ENCODE measurements at regions not wholly inside any gene's neighbourhood (a gene's known extent, or its start where the extent isn't known, plus 50 kb on each side); places are given as distances from the start of the nearest gene placed in this dataset.
"Not testable (repeated sequence)": the region's sequence is repeated elsewhere in the genome, so short reads cannot be mapped to it uniquely, and the experiment has no call there.

DNA sequence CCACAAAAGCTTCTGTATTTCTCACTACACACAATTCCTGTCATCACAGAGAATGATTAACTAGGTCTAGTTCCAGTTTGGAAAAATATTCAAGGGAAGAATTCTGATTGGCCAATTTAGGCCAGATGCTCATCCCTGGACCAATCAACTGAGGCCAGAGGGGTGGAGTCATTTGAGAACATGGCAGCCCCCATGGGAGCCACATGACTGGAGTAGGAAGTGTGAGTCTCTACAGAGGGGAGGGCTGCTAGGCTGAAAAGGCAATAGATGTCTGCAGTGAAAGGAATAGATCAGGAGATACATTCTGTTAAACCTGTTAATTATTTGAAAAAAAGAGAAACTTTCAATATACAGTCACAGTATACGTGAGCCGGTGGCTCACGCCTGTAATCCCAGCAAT is 125.2 kb downstream of the UNC93B1 start:
- DNase-seq (ENCODE audit: extremely low read depth in 1 of 2, low read depth in 1 of 2), result not testable (repeated sequence)

DNA sequence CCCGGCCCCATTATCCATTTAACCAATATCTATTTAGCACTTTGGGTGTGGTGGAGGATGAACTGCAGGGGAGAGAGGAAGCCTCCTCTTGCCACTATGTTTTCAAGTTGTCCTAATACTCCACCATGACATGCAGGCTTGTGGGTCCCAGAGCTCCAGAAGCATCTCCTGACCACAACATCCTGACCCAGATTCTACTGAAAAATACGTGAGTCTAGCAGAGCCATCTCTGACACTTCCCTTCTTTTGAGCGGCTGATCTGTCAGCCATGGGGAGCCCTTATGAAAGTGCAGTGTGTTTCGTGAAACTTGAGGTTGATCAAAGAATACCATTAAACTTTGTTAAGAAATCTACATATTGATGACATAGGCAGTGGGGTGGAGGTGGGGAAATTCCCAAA is 126.6 kb downstream of the UNC93B1 start:
- DNase-seq (ENCODE audit: extremely low read depth in 1 of 2, low read depth in 1 of 2), result not testable (repeated sequence)

DNA sequence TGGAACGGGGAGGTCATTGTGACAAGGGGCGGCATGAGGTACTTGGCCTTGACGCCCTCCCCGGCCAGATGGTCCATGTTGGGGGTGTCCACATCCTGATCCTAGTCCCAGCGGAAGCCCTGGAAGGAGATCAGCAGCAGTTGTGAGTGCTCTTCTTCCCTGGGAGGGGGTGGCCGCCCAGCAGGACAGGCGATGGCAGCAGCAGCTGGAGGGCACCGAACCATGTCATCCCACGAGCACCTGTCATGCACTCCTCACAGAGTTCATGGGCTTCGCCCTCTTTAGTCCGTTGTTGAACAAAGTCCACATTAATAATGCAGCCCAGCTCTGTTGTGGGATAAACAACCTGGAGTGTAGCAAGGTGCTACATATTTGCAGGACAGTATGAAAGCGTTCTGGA is 130.7 kb downstream of the UNC93B1 start:
- DNase-seq (ENCODE audit: extremely low read depth in 1 of 2, low read depth in 1 of 2), result not testable (repeated sequence)

- not testable (repeated sequence) for DNase-seq (ENCODE audit: extremely low read depth in 1 of 2, low read depth in 1 of 2)
These were observed 132.7 kb downstream of the UNC93B1 start for GRCh38 chr11:67871168-67871567.

GRCh38 chr11:67862896-67863295 is 141.0 kb downstream of the UNC93B1 start:
- not testable (repeated sequence) for DNase-seq (ENCODE audit: extremely low read depth in 1 of 2, low read depth in 1 of 2)

DNA sequence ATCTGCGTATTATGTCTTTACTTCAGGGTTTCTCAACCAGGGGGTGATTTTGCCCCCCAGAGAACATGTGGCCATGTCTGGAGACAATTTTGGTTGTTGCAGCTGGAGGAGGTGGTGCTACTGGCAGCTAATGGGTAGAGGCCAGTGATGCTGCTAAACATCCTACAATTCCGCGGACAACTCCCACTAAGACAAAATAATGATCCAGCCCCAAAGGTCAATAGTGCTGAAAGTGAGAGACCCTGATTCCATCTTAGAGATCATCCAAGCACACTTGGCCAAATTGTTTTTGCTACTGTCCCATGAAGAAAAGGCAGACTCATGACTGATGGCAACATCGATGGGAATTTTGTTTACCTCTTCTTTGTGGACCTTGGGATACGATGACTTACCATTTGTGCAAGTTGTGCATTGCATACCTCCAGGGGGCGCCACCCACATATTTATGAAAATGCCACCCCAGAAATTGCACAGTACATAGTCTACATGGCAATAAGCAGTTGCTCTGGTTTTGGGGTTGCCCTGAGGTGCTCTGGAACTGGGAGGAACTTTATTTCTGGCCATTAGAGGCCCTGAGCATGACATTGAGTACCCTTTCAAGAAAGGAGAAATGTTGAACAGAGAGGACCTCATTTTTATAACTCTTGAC is 144.3 kb downstream of the UNC93B1 start:
- peak; percentile 8 to 14 for DNase-seq (ENCODE audit: extremely low read depth in 1 of 2, low read depth in 1 of 2)

GRCh38 chr11:67850747-67851146 is 153.2 kb downstream of the UNC93B1 start:
- DNase-seq (ENCODE audit: extremely low read depth in 1 of 2, low read depth in 1 of 2), result not testable (repeated sequence)

DNA sequence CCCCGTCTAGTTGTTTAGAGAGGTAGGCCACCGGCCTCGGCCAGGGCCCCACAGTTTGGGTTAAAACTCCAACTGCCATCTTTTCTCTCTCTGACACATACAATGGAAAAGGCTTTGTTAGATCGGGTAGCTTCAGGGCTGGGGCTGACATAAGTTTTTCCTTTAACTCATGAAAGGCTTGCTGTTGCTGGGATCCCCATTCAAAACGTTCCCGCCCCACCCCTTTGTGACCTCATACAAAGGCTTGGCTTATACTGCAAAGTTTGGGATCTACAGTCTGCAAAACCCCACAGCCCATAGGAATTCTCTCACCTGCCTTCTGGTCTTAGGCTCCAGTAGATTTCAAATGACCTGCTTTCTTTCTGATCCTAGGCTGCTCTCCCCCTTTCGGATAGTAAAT is 154.1 kb downstream of the UNC93B1 start:
- DNase-seq (ENCODE audit: extremely low read depth in 1 of 2, low read depth in 1 of 2), result not testable (repeated sequence)

DNA sequence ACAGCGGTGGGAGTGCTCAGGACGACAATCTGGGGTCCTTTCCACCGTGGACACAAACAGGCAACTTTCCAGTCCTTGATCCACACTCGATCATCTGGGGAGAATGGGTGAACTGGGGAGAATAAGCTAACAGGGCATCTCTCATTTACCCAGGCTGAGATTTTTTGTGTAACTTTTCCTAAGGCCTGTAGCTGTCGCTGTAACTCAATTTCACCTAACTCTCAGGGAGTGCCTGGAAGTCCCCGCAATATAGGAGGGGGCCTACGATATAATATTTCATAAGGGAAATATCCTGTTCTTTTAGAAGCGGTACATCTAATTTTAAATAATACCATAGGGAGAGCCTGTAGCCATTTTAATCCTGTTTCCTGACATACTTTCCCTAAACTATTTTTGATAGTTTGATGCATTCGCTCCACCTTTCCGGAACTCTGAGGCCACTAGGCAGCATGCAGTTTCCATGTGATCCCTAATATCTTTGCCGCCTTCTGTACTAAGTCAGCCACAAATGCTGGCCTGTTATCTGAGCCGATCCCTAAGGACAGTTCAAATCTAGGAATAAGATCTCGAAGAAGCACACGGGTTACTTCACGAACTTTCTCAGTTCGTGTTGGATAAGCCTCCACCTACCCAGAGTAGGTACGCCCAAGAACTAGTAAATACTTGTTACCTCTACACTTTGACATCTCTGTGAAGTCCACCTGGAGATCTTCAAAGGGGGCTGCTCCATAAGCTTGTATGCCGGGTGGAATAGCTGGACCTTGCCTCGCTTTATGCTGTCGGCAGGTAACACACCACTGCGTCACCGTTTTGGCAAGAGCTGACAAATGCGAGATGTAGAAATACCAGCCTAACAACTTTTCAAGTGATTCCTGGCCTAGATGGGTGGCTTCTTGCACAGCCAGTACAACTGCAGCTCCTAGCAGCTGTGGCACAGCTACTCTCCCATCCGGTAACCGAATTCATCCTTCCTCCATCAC is 155.7 kb downstream of the UNC93B1 start:
- DNase-seq (ENCODE audit: extremely low read depth in 1 of 2, low read depth in 1 of 2), result not testable (repeated sequence)

- not testable (repeated sequence) for DNase-seq (ENCODE audit: extremely low read depth in 1 of 2, low read depth in 1 of 2)
These were observed 157.6 kb downstream of the UNC93B1 start for GRCh38 chr11:67846303-67846702.

GRCh38 chr11:67845296-67845695 is 158.6 kb downstream of the UNC93B1 start:
- DNase-seq (ENCODE audit: extremely low read depth in 1 of 2, low read depth in 1 of 2), result not testable (repeated sequence)

DNA sequence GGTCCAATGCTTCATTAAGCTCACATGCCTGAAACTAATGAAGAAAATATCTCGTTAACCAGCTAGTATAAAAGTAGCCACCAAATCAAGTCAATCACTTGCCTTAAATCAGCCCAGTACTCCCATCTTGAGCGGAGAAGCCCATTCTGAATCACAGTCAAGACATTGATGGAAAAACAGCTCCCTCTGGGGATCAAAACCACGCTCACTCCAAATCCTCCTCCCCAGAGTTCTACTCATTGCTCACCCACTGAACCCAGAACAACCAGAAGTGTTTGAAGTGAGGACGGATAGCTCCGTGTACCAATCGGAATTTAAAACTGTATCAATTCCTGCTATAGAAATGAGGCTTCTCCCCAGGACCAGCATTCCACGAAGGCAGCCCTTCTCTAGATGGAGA is 163.3 kb downstream of the UNC93B1 start:
- not testable (repeated sequence) for DNase-seq (ENCODE audit: extremely low read depth in 1 of 2, low read depth in 1 of 2)

- not testable (repeated sequence) for DNase-seq (ENCODE audit: extremely low read depth in 1 of 2, low read depth in 1 of 2)
These were observed 155.7 kb upstream of the ALDH3B2 start for GRCh38 chr11:67830152-67830551.

GRCh38 chr11:67826951-67827296 is 152.5 kb upstream of the ALDH3B2 start:
- DNase-seq (ENCODE audit: extremely low read depth in 1 of 2, low read depth in 1 of 2), result not testable (repeated sequence)

DNA sequence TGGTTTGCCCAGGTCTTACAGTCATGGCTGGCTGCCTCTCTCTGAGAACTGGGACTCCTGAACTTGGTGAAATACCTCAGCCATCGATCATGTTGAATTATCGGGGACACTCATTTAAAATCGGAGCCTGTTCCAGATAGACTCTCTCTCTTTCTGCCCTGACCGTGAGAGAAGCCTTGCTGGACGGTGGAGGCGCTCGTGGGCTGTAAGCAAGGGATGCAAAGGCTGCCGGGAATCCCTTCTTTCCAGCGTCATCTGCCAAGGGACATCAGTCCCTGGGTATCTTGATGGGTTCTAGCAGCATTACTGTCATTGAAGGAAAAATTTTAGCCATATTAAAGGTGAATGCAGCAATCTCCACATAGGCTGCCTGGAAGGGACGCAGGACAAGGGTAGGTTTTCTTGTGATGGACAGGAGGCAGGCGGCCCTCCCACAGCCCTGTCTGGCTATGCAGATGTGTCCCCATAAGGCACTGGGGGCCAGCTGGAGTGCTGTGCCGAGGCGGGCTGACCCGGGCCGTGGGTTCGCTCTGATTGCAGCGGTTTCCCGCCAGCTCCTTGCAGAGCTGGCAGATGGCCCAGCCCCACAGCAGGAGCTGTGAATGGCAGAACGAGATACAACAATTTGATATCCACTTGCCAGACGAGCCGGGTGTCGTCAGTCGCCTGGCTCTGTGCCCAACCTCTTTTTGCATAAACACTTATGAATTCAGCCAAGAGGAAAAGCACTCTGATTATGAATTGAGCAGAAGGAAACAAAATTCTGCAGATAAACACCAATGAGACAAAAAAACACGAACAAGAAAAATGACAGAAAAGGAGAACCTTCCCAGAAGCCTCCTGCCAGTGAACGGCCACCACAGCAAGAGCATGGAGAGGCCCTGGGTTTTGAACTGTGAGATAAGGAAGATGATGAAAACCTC is 151.9 kb upstream of the ALDH3B2 start:
- DNase-seq (ENCODE audit: extremely low read depth in 1 of 2, low read depth in 1 of 2), result not testable (repeated sequence)

DNA sequence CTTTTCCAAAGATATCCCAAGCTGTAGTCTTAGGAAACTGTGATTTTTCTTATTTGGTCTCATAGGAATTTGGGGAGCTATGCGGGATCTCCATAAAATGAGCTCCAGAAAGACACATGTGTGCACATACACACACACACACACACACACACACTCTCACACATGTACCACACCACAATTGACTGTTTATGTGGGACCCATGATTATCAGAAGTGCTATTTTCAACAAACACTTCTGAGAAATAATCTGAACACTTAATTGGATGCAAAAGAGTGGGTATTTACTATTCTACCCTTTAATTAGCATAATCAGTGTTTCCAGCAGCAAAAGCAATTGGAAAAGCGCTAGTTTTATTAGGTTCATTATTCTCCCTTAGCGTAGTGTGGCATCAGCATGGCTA is 150.4 kb upstream of the ALDH3B2 start:
- not testable (repeated sequence) for DNase-seq (ENCODE audit: extremely low read depth in 1 of 2, low read depth in 1 of 2)

DNA sequence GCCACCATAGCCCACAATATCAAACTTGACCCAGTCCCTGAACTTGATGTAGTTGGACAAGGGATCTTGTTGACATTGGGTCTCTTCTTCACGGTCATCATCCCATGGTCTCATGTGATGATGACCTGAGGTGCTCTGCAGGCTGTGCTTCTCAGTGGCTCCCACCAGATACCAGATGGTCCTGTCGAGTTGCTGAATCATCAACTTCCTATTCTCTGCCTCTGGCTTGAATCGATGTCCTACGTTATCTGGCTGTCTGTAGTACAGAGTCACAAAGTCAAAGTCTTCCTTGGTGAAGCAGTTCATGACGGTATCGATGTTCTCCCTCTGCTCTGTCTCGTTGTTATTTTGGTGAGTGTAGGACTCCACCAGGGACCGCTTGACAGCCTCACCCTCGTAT is 145.7 kb upstream of the ALDH3B2 start:
- DNase-seq (ENCODE audit: extremely low read depth in 1 of 2, low read depth in 1 of 2), result no peak

GRCh38 chr11:67817558-67817957 is 143.1 kb upstream of the ALDH3B2 start:
- DNase-seq (ENCODE audit: extremely low read depth in 1 of 2, low read depth in 1 of 2), result not testable (repeated sequence)

DNA sequence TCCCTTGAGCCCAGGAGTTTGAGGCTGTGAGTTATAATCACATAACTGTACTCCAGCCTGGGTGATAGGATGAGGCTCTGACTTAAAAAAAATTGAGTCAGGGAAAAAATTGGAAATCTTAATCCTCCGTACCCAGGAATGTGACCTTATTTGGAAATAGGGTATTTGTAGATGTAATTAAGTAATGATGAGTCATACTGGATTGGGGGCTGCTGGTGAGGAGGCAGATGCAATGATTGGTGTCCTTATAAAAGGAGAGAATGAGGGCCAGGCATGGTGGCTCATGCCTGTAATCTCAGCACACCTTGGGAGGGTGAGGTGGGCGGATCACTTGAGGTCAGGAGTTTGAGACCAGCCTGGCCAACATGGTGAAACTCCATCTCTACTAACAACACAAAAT is 134.9 kb upstream of the ALDH3B2 start:
- not testable (repeated sequence) for DNase-seq (ENCODE audit: extremely low read depth in 1 of 2, low read depth in 1 of 2)

GRCh38 chr11:67807896-67808295 is 133.5 kb upstream of the ALDH3B2 start:
- not testable (repeated sequence) for DNase-seq (ENCODE audit: extremely low read depth in 1 of 2, low read depth in 1 of 2)

DNA sequence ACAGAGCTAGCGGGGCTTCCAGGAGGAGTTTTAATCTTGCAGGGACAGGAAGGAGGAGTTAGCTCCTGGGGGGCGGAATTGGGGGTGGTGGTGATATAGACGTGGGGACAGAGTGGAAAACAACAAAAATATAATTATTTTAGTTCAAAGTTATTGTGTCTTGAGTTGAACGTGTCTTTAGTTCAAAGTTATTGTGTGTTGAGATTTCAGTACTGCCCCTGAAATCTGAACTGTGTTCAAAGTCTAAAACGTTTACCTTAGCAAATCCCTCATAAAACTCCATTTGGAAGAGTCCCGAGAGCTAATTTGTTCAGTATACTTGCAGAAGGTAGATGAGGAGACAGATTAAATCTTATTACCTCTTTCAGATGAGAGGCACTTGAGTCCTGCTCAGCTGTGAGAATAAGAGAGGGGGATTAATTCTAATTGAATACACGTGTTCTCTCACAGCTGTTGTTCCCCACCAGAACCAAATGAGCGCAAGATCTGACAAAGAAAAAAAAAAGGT is 132.4 kb upstream of the ALDH3B2 start:
- DNase-seq (ENCODE audit: extremely low read depth in 1 of 2, low read depth in 1 of 2), result not testable (repeated sequence)
